MM.1S (cell line): ENCODE measurements at regions not wholly inside any gene's neighbourhood (a gene's known extent, or its start where the extent isn't known, plus 50 kb on each side); places are given as distances from the start of the nearest gene placed in this dataset.
"Not testable (repeated sequence)": the region's sequence is repeated elsewhere in the genome, so short reads cannot be mapped to it uniquely, and the experiment has no call there.

Experiments
- DNase-seq: peaks from one replicate; pipeline ENCODE4 v3.0.0-alpha.2; 2015
- H2AFZ ChIP-seq: fragments of 300-600 bp; sonication (generic); 2 replicates; pipeline ENCODE4 v1.6.0; 2016; ENCODE audit warnings: antibody characterized with exemption, low read length
- H3F3A ChIP-seq: fragments of 300-600 bp; sonication (generic); 2 replicates; pipeline ENCODE4 v1.6.1; 2016; ENCODE audit warnings: mild to moderate bottlenecking, antibody characterized with exemption, low read length, moderate library complexity, mixed read lengths; ENCODE audit not compliant: insufficient read depth
- H3K27ac ChIP-seq: fragments of 300-600 bp; sonication (generic); 2 replicates; pipeline ENCODE4 v1.5.1; 2016; ENCODE audit warnings: mild to moderate bottlenecking, low read length
- H3K27me3 ChIP-seq: fragments of 300-600 bp; sonication (generic); replicated peaks from 2 replicates; pipeline ENCODE4 v1.6.0; 2016; ENCODE audit warnings: low read length; ENCODE audit not compliant: insufficient read depth
- H3K36me3 ChIP-seq: fragments of 300-600 bp; sonication (generic); replicated peaks from 2 replicates; pipeline ENCODE4 v1.6.1; 2016; ENCODE audit warnings: mild to moderate bottlenecking, low read length, mixed read lengths; ENCODE audit not compliant: insufficient read depth
- H3K4me1 ChIP-seq: fragments of 300-600 bp; sonication (generic); 2 replicates; pipeline ENCODE4 v1.6.1; 2016; ENCODE audit warnings: low read length, mixed read lengths
- H3K4me2 ChIP-seq: fragments of 300-600 bp; sonication (generic); 2 replicates; pipeline ENCODE4 v1.6.0; 2016; ENCODE audit warnings: low read depth, low read length
- H3K4me3 ChIP-seq: fragments of 300-600 bp; sonication (generic); 2 replicates; pipeline ENCODE4 v1.5.1; 2016; ENCODE audit warnings: low read length, mixed read lengths
- H3K79me2 ChIP-seq: fragments of 300-600 bp; sonication (generic); 2 replicates; pipeline ENCODE4 v1.6.1; 2016; ENCODE audit warnings: mixed run types, low read length, mixed read lengths
- H3K9ac ChIP-seq: fragments of 300-600 bp; sonication (generic); 2 replicates; pipeline ENCODE4 v1.6.1; 2016; ENCODE audit warnings: low read length, mixed read lengths
- H3K9me2 ChIP-seq: fragments of 300-600 bp; sonication (generic); replicated peaks from 2 replicates; pipeline ENCODE4 v1.6.1; 2016; ENCODE audit warnings: mild to moderate bottlenecking, low read length, mixed read lengths; ENCODE audit not compliant: insufficient read depth
- H3K9me3 ChIP-seq: fragments of 300-600 bp; sonication (generic); replicated peaks from 2 replicates; pipeline ENCODE4 v1.6.1; 2016; ENCODE audit warnings: mild to moderate bottlenecking, low read length, mixed read lengths; ENCODE audit not compliant: insufficient read depth
- H4K20me1 ChIP-seq: fragments of 300-600 bp; sonication (generic); 2 replicates; pipeline ENCODE4 v1.6.1; 2016; ENCODE audit warnings: mild to moderate bottlenecking, low read length, moderate library complexity, mixed read lengths; ENCODE audit not compliant: insufficient read depth
- EZH2 ChIP-seq: fragments of 300-600 bp; sonication (generic); optimal IDR thresholded peaks from 2 replicates; pipeline ENCODE3; 2017; ENCODE audit warnings: low read depth, mild to moderate bottlenecking, antibody characterized with exemption, low read length, mixed read lengths
- EZH2phosphoT487 ChIP-seq: fragments of 300-600 bp; sonication (generic); IDR thresholded peaks from 2 replicates; pipeline ENCODE4 v1.6.1; 2018; ENCODE audit warnings: antibody characterized with exemption, low read length
- TF ChIP-seq, protein P1 (sequence below): fragments of 300-600 bp; sonication (generic); IDR thresholded peaks from 2 replicates; pipeline ENCODE4 v1.5.1; 2016; ENCODE audit warnings: antibody characterized with exemption, low read length, mixed read lengths

GRCh38 chr6:122265755-122266154 lies 133.7 kb upstream of the HSF2 start:
- no peak overlapping the region for H2AFZ ChIP-seq
- TF ChIP-seq, protein P1, sequence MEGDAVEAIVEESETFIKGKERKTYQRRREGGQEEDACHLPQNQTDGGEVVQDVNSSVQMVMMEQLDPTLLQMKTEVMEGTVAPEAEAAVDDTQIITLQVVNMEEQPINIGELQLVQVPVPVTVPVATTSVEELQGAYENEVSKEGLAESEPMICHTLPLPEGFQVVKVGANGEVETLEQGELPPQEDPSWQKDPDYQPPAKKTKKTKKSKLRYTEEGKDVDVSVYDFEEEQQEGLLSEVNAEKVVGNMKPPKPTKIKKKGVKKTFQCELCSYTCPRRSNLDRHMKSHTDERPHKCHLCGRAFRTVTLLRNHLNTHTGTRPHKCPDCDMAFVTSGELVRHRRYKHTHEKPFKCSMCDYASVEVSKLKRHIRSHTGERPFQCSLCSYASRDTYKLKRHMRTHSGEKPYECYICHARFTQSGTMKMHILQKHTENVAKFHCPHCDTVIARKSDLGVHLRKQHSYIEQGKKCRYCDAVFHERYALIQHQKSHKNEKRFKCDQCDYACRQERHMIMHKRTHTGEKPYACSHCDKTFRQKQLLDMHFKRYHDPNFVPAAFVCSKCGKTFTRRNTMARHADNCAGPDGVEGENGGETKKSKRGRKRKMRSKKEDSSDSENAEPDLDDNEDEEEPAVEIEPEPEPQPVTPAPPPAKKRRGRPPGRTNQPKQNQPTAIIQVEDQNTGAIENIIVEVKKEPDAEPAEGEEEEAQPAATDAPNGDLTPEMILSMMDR: no peak
- no peak for TF ChIP-seq EZH2phosphoT487
- TF ChIP-seq EZH2: no peak
- H4K20me1 ChIP-seq: no peaks in the 10 kb centered on the region
- H3K27ac ChIP-seq: no peak overlapping the region
- no peak overlapping the region for H3K4me3 ChIP-seq
- no peaks in the 10 kb centered on the region for H3F3A ChIP-seq
- no peaks in the 10 kb centered on the region for H3K9me2 ChIP-seq
- H3K4me2 ChIP-seq: no peak overlapping the region
- DNase-seq: no peak
- no peaks in the 10 kb centered on the region for H3K4me1 ChIP-seq
- H3K27me3 ChIP-seq: no peaks in the 10 kb centered on the region
- no peaks in the 10 kb centered on the region for H3K9me3 ChIP-seq
- H3K36me3 ChIP-seq: no peaks in the 10 kb centered on the region
- no peaks in the 10 kb centered on the region for H3K79me2 ChIP-seq
- H3K9ac ChIP-seq: no peak overlapping the region

GRCh38 chr6:122268394-122268793 lies 131.1 kb upstream of the HSF2 start:
- Histone ChIP-seq H3K27me3 (no peaks in the 10 kb centered on the region), H3K4me3 (no peak overlapping the region), H4K20me1 (no peaks in the 10 kb centered on the region), H3F3A (no peaks in the 10 kb centered on the region), H2AFZ (no peak overlapping the region), H3K9me3 (no peaks in the 10 kb centered on the region), H3K27ac (no peak overlapping the region), H3K79me2 (no peaks in the 10 kb centered on the region), H3K9me2 (no peaks in the 10 kb centered on the region), H3K9ac (no peak overlapping the region), H3K4me1 (no peaks in the 10 kb centered on the region), H3K36me3 (no peaks in the 10 kb centered on the region), H3K4me2 (no peak overlapping the region)
- no peak for DNase-seq
- TF ChIP-seq EZH2: no peak
- no peak for TF ChIP-seq EZH2phosphoT487
- TF ChIP-seq, protein P1: no peak

- Histone ChIP-seq H3K79me2 (no peaks in the 10 kb centered on the region), H3K4me3 (no peak overlapping the region), H3K4me2 (no peak overlapping the region), H3F3A (no peaks in the 10 kb centered on the region), H3K9me2 (no peaks in the 10 kb centered on the region), H2AFZ (no peak overlapping the region), H3K27me3 (no peaks in the 10 kb centered on the region), H4K20me1 (no peaks in the 10 kb centered on the region), H3K9ac (no peak overlapping the region), H3K36me3 (no peaks in the 10 kb centered on the region), H3K27ac (no peak overlapping the region), H3K4me1 (no peaks in the 10 kb centered on the region), H3K9me3 (no peaks in the 10 kb centered on the region)
- no peak for DNase-seq
- TF ChIP-seq EZH2phosphoT487 (no peak), EZH2 (no peak)
- TF ChIP-seq, protein P1: no peak
These were observed 122.8 kb upstream of the HSF2 start for GRCh38 chr6:122276637-122277036.

- H3K79me2 ChIP-seq, H3K4me1 ChIP-seq, H3K4me2 ChIP-seq, H4K20me1 ChIP-seq, H3K9me2 ChIP-seq, H3K4me3 ChIP-seq, H3F3A ChIP-seq, H3K9me3 ChIP-seq, H3K27me3 ChIP-seq, H3K9ac ChIP-seq, H2AFZ ChIP-seq, H3K36me3 ChIP-seq, DNase-seq, H3K27ac ChIP-seq: not testable (repeated sequence)
These were observed 119.1 kb upstream of the HSF2 start for GRCh38 chr6:122280105-122281021.
